ENCODE measurements at regions not wholly inside any gene's neighbourhood (a gene's known extent, or its start where the extent isn't known, plus 50 kb on each side); places are given as distances from the start of the nearest gene placed in this dataset.

- DNase-seq = no peak
These were observed 194.0 kb upstream of the KIRREL3 start for GRCh38 chr11:127194521-127194920.

- DNase-seq = no peak
These were observed 193.4 kb upstream of the KIRREL3 start for GRCh38 chr11:127193950-127194349.

- no peak for DNase-seq
These were observed 191.1 kb upstream of the KIRREL3 start for GRCh38 chr11:127191689-127192088.

GRCh38 chr11:127191261-127191660 lies 190.7 kb upstream of the KIRREL3 start:
- no peak for DNase-seq

- DNase-seq = no peak
These were observed 182.1 kb upstream of the KIRREL3 start for GRCh38 chr11:127182586-127183203.

GRCh38 chr11:127157225-127157624 lies 156.7 kb upstream of the KIRREL3 start:
- DNase-seq = no peak

- DNase-seq = no peak
These were observed 148.8 kb upstream of the KIRREL3 start for GRCh38 chr11:127149410-127149809.

- no peak for DNase-seq
These were observed 142.7 kb upstream of the KIRREL3 start for GRCh38 chr11:127143251-127143650.

- DNase-seq = no peak
These were observed 138.0 kb upstream of the KIRREL3 start for GRCh38 chr11:127138613-127139012.

- no peak for DNase-seq
These were observed 137.3 kb upstream of the KIRREL3 start for GRCh38 chr11:127137771-127138280.

GRCh38 chr11:127136438-127136837 lies 135.9 kb upstream of the KIRREL3 start:
- no peak for DNase-seq

- no peak for DNase-seq
These were observed 134.7 kb upstream of the KIRREL3 start for GRCh38 chr11:127135256-127135655.

GRCh38 chr11:127133061-127133460 lies 132.5 kb upstream of the KIRREL3 start:
- DNase-seq = no peak

GRCh38 chr11:127130321-127130720 lies 129.8 kb upstream of the KIRREL3 start:
- no peak for DNase-seq

- DNase-seq = no peak
These were observed 126.4 kb upstream of the KIRREL3 start for GRCh38 chr11:127126986-127127385.

- DNase-seq = no peak
These were observed 118.8 kb upstream of the KIRREL3 start for GRCh38 chr11:127119356-127119755.

GRCh38 chr11:127118811-127119210 lies 118.2 kb upstream of the KIRREL3 start:
- DNase-seq = no peak

- DNase-seq = no peak
These were observed 116.7 kb upstream of the KIRREL3 start for GRCh38 chr11:127117231-127117739.

- no peak for DNase-seq
These were observed 115.3 kb upstream of the KIRREL3 start for GRCh38 chr11:127115844-127116243.

GRCh38 chr11:127114035-127114434 lies 113.5 kb upstream of the KIRREL3 start:
- no peak for DNase-seq

- no peak for DNase-seq
These were observed 110.0 kb upstream of the KIRREL3 start for GRCh38 chr11:127110542-127110941.

- no peak for DNase-seq
These were observed 109.4 kb upstream of the KIRREL3 start for GRCh38 chr11:127109796-127110480.

- DNase-seq = no peak
These were observed 108.3 kb upstream of the KIRREL3 start for GRCh38 chr11:127108838-127109237.

GRCh38 chr11:127106938-127107337 lies 106.4 kb upstream of the KIRREL3 start:
- no peak for DNase-seq

All from NCI-H226 (cell line).